Sciatic nerve (tissue), 2 donors: ENCODE measurements at regions not wholly inside any gene's neighbourhood (a gene's known extent, or its start where the extent isn't known, plus 50 kb on each side); places are given as distances from the start of the nearest gene placed in this dataset.

ENCODE experiments used
- ATAC-seq: fragments of 200-7000 bp; cut with Tn5 transposase; one replicate; pipeline ENCODE4 v1.9.1; 2020; ENCODE audit warnings: mild to moderate bottlenecking, moderate library complexity
- DNase-seq: peaks from one replicate; pipeline ENCODE4 v3.0.0-alpha.2; 2020; ENCODE audit warnings: low spot score
- intact Hi-C: fragments of 100-400 bp; cut with DNase I; formaldehyde crosslinking; loops from one replicate; pipeline ENCODE4 v1.14.2; 2022
- donor health status: DM: no; HTN: no; CAD: no.
- donor health status: DM: no; HTN: no; CAD: no.

GRCh38 chr6:142666599-142667185 lies 278.3 kb downstream of the HIVEP2 start:
- no peak for ATAC-seq

GRCh38 chr6:142669471-142670351 lies 275.3 kb downstream of the HIVEP2 start:
- DNase-seq: no peak
- ATAC-seq: no peak
- intact Hi-C loops: no loop called here

More at GRCh38 chr6:142666599-142667185, 278.3 kb downstream of the HIVEP2 start:
- intact Hi-C loops: no loop called here
- DNase-seq: no peak

GRCh38 chr6:142671791-142672190 lies 273.2 kb downstream of the HIVEP2 start:
- intact Hi-C loops: no loop called here
- ATAC-seq (no peak), DNase-seq (no peak)

- intact Hi-C loops: no loop called here
- DNase-seq: no peak
- ATAC-seq: no peak
These were observed 269.5 kb downstream of the HIVEP2 start for GRCh38 chr6:142675517-142675916.

GRCh38 chr6:142676027-142676443 lies 268.9 kb downstream of the HIVEP2 start:
- ATAC-seq: no peak
- no peak for DNase-seq
- intact Hi-C loops: no loop called here

- intact Hi-C loops: no loop called here
- no peak for DNase-seq
- no peak for ATAC-seq
These were observed 268.3 kb downstream of the HIVEP2 start for GRCh38 chr6:142676647-142677192.

- no peak for ATAC-seq
- intact Hi-C loops: no loop called here
- DNase-seq: no peak
These were observed 264.9 kb downstream of the HIVEP2 start for GRCh38 chr6:142679907-142680700.

- no peak for ATAC-seq
- DNase-seq: no peak
- intact Hi-C loops: no loop called here
These were observed 263.9 kb downstream of the HIVEP2 start for GRCh38 chr6:142681099-142681498.

- DNase-seq: no peak
- no peak for ATAC-seq
- intact Hi-C loops: no loop called here
These were observed 262.0 kb downstream of the HIVEP2 start for GRCh38 chr6:142682985-142683384.

GRCh38 chr6:142683714-142684141 lies 261.2 kb downstream of the HIVEP2 start:
- intact Hi-C loops: no loop called here
- no peak for DNase-seq
- no peak for ATAC-seq

- DNase-seq: no peak
- ATAC-seq: no peak
- intact Hi-C loops: no loop called here
These were observed 260.6 kb downstream of the HIVEP2 start for GRCh38 chr6:142684371-142684770.

GRCh38 chr6:142685852-142686506 lies 259.0 kb downstream of the HIVEP2 start:
- DNase-seq (no peak), ATAC-seq (no peak)
- intact Hi-C loops: no loop called here

GRCh38 chr6:142686507-142686887 lies 258.5 kb downstream of the HIVEP2 start:
- intact Hi-C loops: no loop called here
- no peak for ATAC-seq
- no peak for DNase-seq

GRCh38 chr6:142692942-142693341 lies 252.0 kb downstream of the HIVEP2 start:
- peak; percentile 91 for ATAC-seq

GRCh38 chr6:142693441-142693840 lies 251.5 kb downstream of the HIVEP2 start:
- ATAC-seq (no peak), DNase-seq (no peak)
- intact Hi-C loops: loop anchor here (10.0 kb wide), 3 partner anchors 251 to 731 kb away; partner anchors contain the start of gene HIVEP2

More at GRCh38 chr6:142692942-142693341, 252.0 kb downstream of the HIVEP2 start:
- intact Hi-C loops: loop anchor here (10.0 kb wide), 3 partner anchors 252 to 732 kb away; partner anchors contain the start of gene HIVEP2
- peak; percentile 83 for DNase-seq

GRCh38 chr6:142694054-142694453 lies 250.9 kb downstream of the HIVEP2 start:
- intact Hi-C loops: loop anchor here (10.0 kb wide), 3 partner anchors 251 to 731 kb away; partner anchors contain the start of gene HIVEP2
- DNase-seq (no peak), ATAC-seq (no peak)

- DNase-seq (no peak), ATAC-seq (no peak)
- intact Hi-C loops: loop anchor here (10.0 kb wide), 3 partner anchors 250 to 730 kb away; partner anchors contain the start of gene HIVEP2
These were observed 250.0 kb downstream of the HIVEP2 start for GRCh38 chr6:142695016-142695415.
